ENCODE measurements at regions not wholly inside any gene's neighbourhood (a gene's known extent, or its start where the extent isn't known, plus 50 kb on each side); places are given as distances from the start of the nearest gene placed in this dataset.

DNA sequence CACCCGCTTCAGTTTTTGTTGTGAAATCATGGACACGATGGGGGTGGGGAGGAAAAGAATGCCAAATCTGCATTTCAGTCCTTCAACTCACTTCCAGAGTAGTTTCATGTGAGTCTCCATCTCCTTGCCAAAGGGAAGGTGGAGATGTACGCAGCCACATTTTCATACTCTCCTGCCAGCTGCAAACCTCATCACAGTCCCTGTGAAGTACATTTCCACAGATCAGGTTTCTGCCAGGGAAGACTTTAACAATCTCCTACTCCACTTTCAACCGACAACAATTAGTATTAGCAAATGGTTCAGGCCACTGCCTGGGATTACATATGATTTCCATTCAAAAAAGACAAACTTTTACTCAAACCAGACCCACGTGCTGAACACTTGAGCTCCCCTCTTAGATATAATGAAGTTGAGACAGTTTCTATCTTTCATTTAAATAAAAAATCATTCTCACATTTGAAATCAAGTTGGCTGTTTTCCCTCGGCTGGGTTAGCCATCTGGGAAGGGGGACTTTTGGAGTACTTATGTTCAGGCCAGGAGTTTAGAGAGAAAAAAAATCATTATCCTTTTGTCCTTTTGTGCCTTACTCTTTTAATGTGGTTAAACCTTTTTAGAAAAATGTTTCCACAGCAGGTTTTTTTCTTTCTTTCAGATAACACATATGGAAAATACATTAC lies 51.0 kb upstream of the CEP162 start:
- H3K4me3 ChIP-seq (ENCODE audit: low read depth, low read length): no peak overlapping the region
- H3K4me1 ChIP-seq (ENCODE audit: control insufficient read depth, insufficient read depth, low read length): no peaks in the 10 kb centered on the region
- H3K36me3 ChIP-seq (ENCODE audit: control insufficient read depth, insufficient read depth, low read length): no peaks in the 10 kb centered on the region
- H3K9ac ChIP-seq (ENCODE audit: low read length): no peak overlapping the region
- H3K9me3 ChIP-seq (ENCODE audit: control insufficient read depth, insufficient read depth, low read depth, low read length): no peaks in the 10 kb centered on the region
- H3K27me3 ChIP-seq (ENCODE audit: control insufficient read depth, insufficient read depth, low read length): no peaks in the 10 kb centered on the region
- H3K27ac ChIP-seq (ENCODE audit: low read depth, low read length): no peak overlapping the region

Measured in HUES6 (cell line).